Hematopoietic multipotent progenitor cell treated with erythropoietin and hydrocortisone succinate and interleukin-3 and kit ligand, for 6 days (in vitro differentiated cells): ENCODE measurements at regions not wholly inside any gene's neighbourhood (a gene's known extent, or its start where the extent isn't known, plus 50 kb on each side); places are given as distances from the start of the nearest gene placed in this dataset.
A peak's percentile ranks its signal among the peaks of the same experiment; 100 is the strongest.

Experiments used
- DNase-seq: peaks from one replicate; pipeline ENCODE4 v3.0.0-alpha.2; 2015

GRCh38 chr5:172588380-172588779, 52.7 kb upstream of the NEURL1B start:
- DNase-seq: no peak

- no peak for DNase-seq
Measured at GRCh38 chr5:172587061-172587405, 54.0 kb upstream of the NEURL1B start.

- no peak for DNase-seq
Measured at GRCh38 chr5:172586125-172587060, 54.7 kb upstream of the NEURL1B start.

GRCh38 chr5:172585114-172585513, 55.9 kb upstream of the NEURL1B start:
- DNase-seq: no peak

GRCh38 chr5:172584638-172585037, 56.4 kb upstream of the NEURL1B start:
- no peak for DNase-seq

- DNase-seq: no peak
Measured at GRCh38 chr5:172583931-172584511, 57.0 kb upstream of the NEURL1B start.

- DNase-seq: no peak
Measured at GRCh38 chr5:172582940-172583339, 58.1 kb upstream of the NEURL1B start.

- no peak for DNase-seq
Measured at GRCh38 chr5:172581315-172581714, 59.7 kb upstream of the NEURL1B start.

GRCh38 chr5:172579403-172579990, 61.6 kb upstream of the NEURL1B start:
- DNase-seq: no peak

GRCh38 chr5:172577267-172577909, 63.7 kb upstream of the NEURL1B start:
- no peak for DNase-seq

- DNase-seq: no peak
Measured at GRCh38 chr5:172575816-172576545, 65.1 kb upstream of the NEURL1B start.

GRCh38 chr5:172575416-172575815, 65.6 kb upstream of the NEURL1B start:
- DNase-seq: no peak

GRCh38 chr5:172574871-172575223, 66.2 kb upstream of the NEURL1B start:
- DNase-seq: no peak

GRCh38 chr5:172573986-172574870, 66.8 kb upstream of the NEURL1B start:
- no peak for DNase-seq

GRCh38 chr5:172573120-172573882, 67.8 kb upstream of the NEURL1B start:
- DNase-seq: peak; percentile 11

GRCh38 chr5:172572440-172572839, 68.6 kb upstream of the NEURL1B start:
- no peak for DNase-seq

GRCh38 chr5:172571892-172572291, 69.2 kb upstream of the NEURL1B start:
- DNase-seq: no peak

GRCh38 chr5:172571413-172571812, 69.7 kb upstream of the NEURL1B start:
- no peak for DNase-seq

GRCh38 chr5:172570594-172571334, 70.3 kb upstream of the NEURL1B start:
- no peak for DNase-seq

GRCh38 chr5:172569861-172570558, 71.1 kb upstream of the NEURL1B start:
- DNase-seq: no peak
